ENCODE measurements at regions not wholly inside any gene's neighbourhood (a gene's known extent, or its start where the extent isn't known, plus 50 kb on each side); places are given as distances from the start of the nearest gene placed in this dataset.

DNA sequence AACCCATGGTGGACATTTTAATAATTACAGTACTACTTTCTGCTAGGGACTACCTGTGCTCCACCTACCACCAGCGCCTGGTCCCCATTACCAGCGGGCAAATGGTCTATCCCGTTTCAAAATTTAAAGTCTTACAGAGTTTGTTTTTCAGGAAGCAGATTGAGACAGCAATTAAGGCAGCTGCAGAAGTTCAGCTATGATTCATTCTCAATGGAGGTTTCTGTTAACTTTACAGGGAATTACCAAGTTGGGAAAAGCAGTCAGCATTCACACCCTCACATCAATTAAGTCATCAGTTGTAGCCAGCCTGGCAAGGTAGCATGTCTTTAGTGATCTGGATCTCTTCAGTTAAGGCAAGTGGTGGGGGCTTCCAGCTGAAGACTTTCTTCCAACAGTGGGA, 410.6 kb upstream of the DAB2 start:
- no peak overlapping the region for H3K4me3 ChIP-seq
- H3K27me3 ChIP-seq (ENCODE audit: control insufficient read depth in 3 of 3, insufficient read depth in 3 of 3, low read length in 2 of 3) = no peaks in the 10 kb centered on the region
- no peak overlapping the region for H3K27ac ChIP-seq (ENCODE audit: low read depth in 1 of 2, low read length in 1 of 2)
- TF ChIP-seq, protein P1, sequence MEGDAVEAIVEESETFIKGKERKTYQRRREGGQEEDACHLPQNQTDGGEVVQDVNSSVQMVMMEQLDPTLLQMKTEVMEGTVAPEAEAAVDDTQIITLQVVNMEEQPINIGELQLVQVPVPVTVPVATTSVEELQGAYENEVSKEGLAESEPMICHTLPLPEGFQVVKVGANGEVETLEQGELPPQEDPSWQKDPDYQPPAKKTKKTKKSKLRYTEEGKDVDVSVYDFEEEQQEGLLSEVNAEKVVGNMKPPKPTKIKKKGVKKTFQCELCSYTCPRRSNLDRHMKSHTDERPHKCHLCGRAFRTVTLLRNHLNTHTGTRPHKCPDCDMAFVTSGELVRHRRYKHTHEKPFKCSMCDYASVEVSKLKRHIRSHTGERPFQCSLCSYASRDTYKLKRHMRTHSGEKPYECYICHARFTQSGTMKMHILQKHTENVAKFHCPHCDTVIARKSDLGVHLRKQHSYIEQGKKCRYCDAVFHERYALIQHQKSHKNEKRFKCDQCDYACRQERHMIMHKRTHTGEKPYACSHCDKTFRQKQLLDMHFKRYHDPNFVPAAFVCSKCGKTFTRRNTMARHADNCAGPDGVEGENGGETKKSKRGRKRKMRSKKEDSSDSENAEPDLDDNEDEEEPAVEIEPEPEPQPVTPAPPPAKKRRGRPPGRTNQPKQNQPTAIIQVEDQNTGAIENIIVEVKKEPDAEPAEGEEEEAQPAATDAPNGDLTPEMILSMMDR (IDR thresholded peaks at IDR 0.05; ENCODE audit: control extremely low read depth, extremely low read depth) = no peak
- no peak overlapping the region for H3K9ac ChIP-seq (ENCODE audit: insufficient read depth in 1 of 2, low read length in 2 of 2)
- peaks cover 0 to 11% (median 3%) of the 10 kb centered on the region in 4 donors for H3K9me3 ChIP-seq (ENCODE audit: control insufficient read depth in 4 of 4, insufficient read depth in 3 of 4, low read length in 3 of 4)
- WGBS, 2 donors = 85% methylated on average over 3 of the region's 3 CpGs
- H3K4me1 ChIP-seq (ENCODE audit: control insufficient read depth in 5 of 5, insufficient read depth in 5 of 5, low read length in 5 of 5) = no peaks in the 10 kb centered on the region
- H3K36me3 ChIP-seq (ENCODE audit: control insufficient read depth in 4 of 4, insufficient read depth in 4 of 4, low read length in 4 of 4) = no peaks in the 10 kb centered on the region
- DNase-seq = no peak
- no peak for ATAC-seq (ENCODE audit: insufficient read depth, low FRiP score)

DNA sequence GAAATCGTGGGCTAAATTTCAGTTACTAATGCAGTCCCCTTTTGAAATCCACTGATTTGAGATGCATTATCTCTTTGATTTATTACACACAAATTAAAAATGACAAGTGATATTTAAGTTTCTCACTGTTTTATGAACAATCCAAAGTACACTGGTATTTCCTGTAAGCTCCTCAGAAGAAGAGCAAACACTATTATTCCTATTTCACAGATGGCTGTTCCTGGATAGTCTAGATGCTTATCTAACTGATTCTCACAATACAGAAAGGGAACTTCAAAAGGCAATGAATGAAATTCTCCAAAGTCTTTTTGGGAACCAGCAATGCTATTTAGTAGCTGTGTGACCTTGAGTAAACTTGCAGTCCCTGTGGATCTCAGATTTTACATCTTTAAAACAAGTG, 404.7 kb upstream of the DAB2 start:
- H3K9ac ChIP-seq (ENCODE audit: insufficient read depth in 1 of 2, low read length in 2 of 2) = no peak overlapping the region
- H3K4me3 ChIP-seq = no peak overlapping the region
- DNase-seq (no peak), ATAC-seq (ENCODE audit: insufficient read depth, low FRiP score) (no peak)
- H3K4me1 ChIP-seq (ENCODE audit: control insufficient read depth in 5 of 5, insufficient read depth in 5 of 5, low read length in 5 of 5) = no peaks in the 10 kb centered on the region
- WGBS, 2 donors = 73 to 75% methylated on average over 1 of the region's 1 CpG
- TF ChIP-seq, protein P1 (IDR thresholded peaks at IDR 0.05; ENCODE audit: control extremely low read depth, extremely low read depth) = no peak
- no peak overlapping the region for H3K27ac ChIP-seq (ENCODE audit: low read depth in 1 of 2, low read length in 1 of 2)
- no peaks in the 10 kb centered on the region for H3K36me3 ChIP-seq (ENCODE audit: control insufficient read depth in 4 of 4, insufficient read depth in 4 of 4, low read length in 4 of 4)
- H3K27me3 ChIP-seq (ENCODE audit: control insufficient read depth in 3 of 3, insufficient read depth in 3 of 3, low read length in 2 of 3) = no peaks in the 10 kb centered on the region
- no peaks in the 10 kb centered on the region for H3K9me3 ChIP-seq (ENCODE audit: control insufficient read depth in 4 of 4, insufficient read depth in 3 of 4, low read length in 3 of 4)

DNA sequence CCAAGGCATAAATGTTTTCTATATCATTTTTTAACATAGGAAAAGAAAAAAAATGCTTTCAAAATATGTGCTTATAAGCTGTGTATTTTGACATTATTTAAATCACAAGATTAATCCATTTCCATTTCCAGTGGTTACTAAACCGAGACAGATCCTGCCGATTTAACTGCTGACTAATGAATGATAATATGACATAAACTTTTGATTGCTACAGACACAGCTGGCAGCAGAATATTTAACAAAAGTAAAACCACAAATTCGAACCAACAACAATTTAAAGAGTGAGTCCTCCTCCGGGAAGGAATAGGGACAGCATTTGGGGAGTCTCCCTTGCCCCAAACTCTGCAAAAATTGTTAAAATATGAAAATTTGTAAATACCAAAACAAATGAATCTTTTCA, 401.3 kb upstream of the DAB2 start:
- Histone ChIP-seq H3K36me3 (ENCODE audit: control insufficient read depth in 4 of 4, insufficient read depth in 4 of 4, low read length in 4 of 4) (no peaks in the 10 kb centered on the region), H3K9me3 (ENCODE audit: control insufficient read depth in 4 of 4, insufficient read depth in 3 of 4, low read length in 3 of 4) (no peaks in the 10 kb centered on the region), H3K27me3 (ENCODE audit: control insufficient read depth in 3 of 3, insufficient read depth in 3 of 3, low read length in 2 of 3) (no peaks in the 10 kb centered on the region), H3K4me3 (no peak overlapping the region), H3K4me1 (ENCODE audit: control insufficient read depth in 5 of 5, insufficient read depth in 5 of 5, low read length in 5 of 5) (no peaks in the 10 kb centered on the region), H3K27ac (ENCODE audit: low read depth in 1 of 2, low read length in 1 of 2) (no peak overlapping the region), H3K9ac (ENCODE audit: insufficient read depth in 1 of 2, low read length in 2 of 2) (no peak overlapping the region)
- 78 to 81% methylated on average over 4 of the region's 4 CpGs for WGBS, 2 donors
- ATAC-seq (ENCODE audit: insufficient read depth, low FRiP score) (no peak), DNase-seq (no peak)
- TF ChIP-seq, protein P1 (IDR thresholded peaks at IDR 0.05; ENCODE audit: control extremely low read depth, extremely low read depth) = no peak

DNA sequence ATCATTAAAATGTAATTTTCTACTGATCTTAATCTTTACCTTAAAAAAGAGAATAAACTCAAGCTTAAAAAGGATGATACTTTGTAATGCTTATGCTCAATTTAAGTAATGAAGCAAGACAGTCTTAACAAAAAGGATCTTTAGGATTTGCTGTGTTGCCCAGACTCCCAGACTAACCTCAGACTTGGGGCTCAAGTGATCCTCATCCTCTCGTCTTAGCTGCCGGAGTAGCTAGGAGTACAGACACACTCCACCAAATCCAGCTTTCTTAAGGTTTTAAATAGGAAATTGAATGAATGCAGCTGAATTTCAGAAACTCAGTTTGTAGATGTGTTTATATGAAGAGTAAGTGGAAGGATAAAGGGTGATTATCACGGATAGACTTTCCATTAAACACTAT, 400.5 kb upstream of the DAB2 start:
- H3K9ac ChIP-seq (ENCODE audit: insufficient read depth in 1 of 2, low read length in 2 of 2) = no peak overlapping the region
- no peak for DNase-seq
- no peaks in the 10 kb centered on the region for H3K36me3 ChIP-seq (ENCODE audit: control insufficient read depth in 4 of 4, insufficient read depth in 4 of 4, low read length in 4 of 4)
- no peaks in the 10 kb centered on the region for H3K4me1 ChIP-seq (ENCODE audit: control insufficient read depth in 5 of 5, insufficient read depth in 5 of 5, low read length in 5 of 5)
- no peak overlapping the region for H3K4me3 ChIP-seq
- H3K27ac ChIP-seq (ENCODE audit: low read depth in 1 of 2, low read length in 1 of 2) = no peak overlapping the region
- no peaks in the 10 kb centered on the region for H3K27me3 ChIP-seq (ENCODE audit: control insufficient read depth in 3 of 3, insufficient read depth in 3 of 3, low read length in 2 of 3)
- ATAC-seq (ENCODE audit: insufficient read depth, low FRiP score) = no peak
- TF ChIP-seq, protein P1 (IDR thresholded peaks at IDR 0.05; ENCODE audit: control extremely low read depth, extremely low read depth) = no peak
- WGBS, 2 donors = 78 to 86% methylated on average over 3 of the region's 3 CpGs
- no peaks in the 10 kb centered on the region for H3K9me3 ChIP-seq (ENCODE audit: control insufficient read depth in 4 of 4, insufficient read depth in 3 of 4, low read length in 3 of 4)
